GM06990 (cell line): ENCODE measurements at regions not wholly inside any gene's neighbourhood (a gene's known extent, or its start where the extent isn't known, plus 50 kb on each side); places are given as distances from the start of the nearest gene placed in this dataset.
"Not testable (repeated sequence)": the region's sequence is repeated elsewhere in the genome, so short reads cannot be mapped to it uniquely, and the experiment has no call there.

ENCODE experiments used
- DNase-seq: peaks from one replicate; pipeline ENCODE4 v3.0.0-alpha.2; 2011; ENCODE audit not compliant: insufficient read length; ENCODE audit errors: extremely low read depth
- H3K27me3 ChIP-seq: replicated peaks from 2 replicates; pipeline ENCODE4 v1.6.0; 2011; ENCODE audit warnings: low read length; ENCODE audit not compliant: control insufficient read depth, insufficient read depth
- H3K36me3 ChIP-seq: 2 replicates; pipeline ENCODE4 v1.5.1; 2011; ENCODE audit warnings: low read length; ENCODE audit not compliant: control insufficient read depth, insufficient read depth
- H3K4me3 ChIP-seq: replicated peaks from 2 replicates; pipeline ENCODE4 v1.5.1; 2011; ENCODE audit warnings: low read depth, mild to moderate bottlenecking, control low read depth, low read length
- CTCF ChIP-seq: IDR thresholded peaks from 2 replicates; pipeline ENCODE4 v1.5.1; 2011; ENCODE audit warnings: low read length, control low read depth, mild to moderate bottlenecking, inconsistent platforms; ENCODE audit not compliant: insufficient read depth, poor library complexity, severe bottlenecking

- Histone ChIP-seq H3K27me3 (no peaks in the 10 kb centered on the region; the same call in 1 of the 2 replicates), H3K4me3 (no peak overlapping the region), H3K36me3 (no peaks in the 10 kb centered on the region)
- DNase-seq, result no peak
- TF ChIP-seq CTCF, result no peak
Observed at GRCh38 chr14:106528717-106529116, 1002.3 kb downstream of the TMEM121 start.

GRCh38 chr14:106530031-106530422, 1003.6 kb downstream of the TMEM121 start:
- Histone ChIP-seq H3K36me3 (no peaks in the 10 kb centered on the region), H3K27me3 (no peaks in the 10 kb centered on the region; the same call in 1 of the 2 replicates), H3K4me3 (no peak overlapping the region)
- TF ChIP-seq CTCF, result no peak
- DNase-seq, result no peak

GRCh38 chr14:106530423-106531107, 1004.2 kb downstream of the TMEM121 start:
- TF ChIP-seq CTCF, result peak; percentile 80
- H3K27me3 ChIP-seq, result no peaks in the 10 kb centered on the region; the same call in 1 of the 2 replicates
- peak; percentile 88 for DNase-seq
- H3K36me3 ChIP-seq, result no peaks in the 10 kb centered on the region
- H3K4me3 ChIP-seq, result no peak overlapping the region

GRCh38 chr14:106537597-106537996, 1011.2 kb downstream of the TMEM121 start:
- peak; percentile 15 for TF ChIP-seq CTCF
- not testable (repeated sequence) for H3K4me3 ChIP-seq, H3K27me3 ChIP-seq, H3K36me3 ChIP-seq, DNase-seq

GRCh38 chr14:106538201-106538600, 1011.8 kb downstream of the TMEM121 start:
- H3K27me3 ChIP-seq, result no peaks in the 10 kb centered on the region
- DNase-seq, result no peak
- H3K36me3 ChIP-seq, result no peaks in the 10 kb centered on the region
- no peak overlapping the region for H3K4me3 ChIP-seq
- no peak for TF ChIP-seq CTCF

- Histone ChIP-seq H3K27me3 (no peaks in the 10 kb centered on the region), H3K36me3 (no peaks in the 10 kb centered on the region), H3K4me3 (no peak overlapping the region)
- DNase-seq, result peak; percentile 26
- TF ChIP-seq CTCF, result no peak
Observed at GRCh38 chr14:106547735-106548434, 1021.5 kb downstream of the TMEM121 start.
